HFF-Myc (cell line): ENCODE measurements at regions not wholly inside any gene's neighbourhood (a gene's known extent, or its start where the extent isn't known, plus 50 kb on each side); places are given as distances from the start of the nearest gene placed in this dataset.
"Not testable (repeated sequence)": the region's sequence is repeated elsewhere in the genome, so short reads cannot be mapped to it uniquely, and the experiment has no call there.

Experiments used
- DNase-seq: peaks from one replicate; pipeline ENCODE4 v3.0.0-alpha.2; 2011; ENCODE audit warnings: low read depth; ENCODE audit errors: extremely low read depth
- H3K4me3 ChIP-seq: replicated peaks from 2 replicates; pipeline ENCODE4 v1.5.1; 2011; ENCODE audit warnings: low read depth, mild to moderate bottlenecking, control low read depth, low read length
- TF ChIP-seq, protein P1 (sequence below): IDR thresholded peaks from 2 replicates; pipeline ENCODE4 v1.5.1; 2012; ENCODE audit warnings: mild to moderate bottlenecking, low read depth, low read length, control low read depth; ENCODE audit errors: missing control alignments

DNA sequence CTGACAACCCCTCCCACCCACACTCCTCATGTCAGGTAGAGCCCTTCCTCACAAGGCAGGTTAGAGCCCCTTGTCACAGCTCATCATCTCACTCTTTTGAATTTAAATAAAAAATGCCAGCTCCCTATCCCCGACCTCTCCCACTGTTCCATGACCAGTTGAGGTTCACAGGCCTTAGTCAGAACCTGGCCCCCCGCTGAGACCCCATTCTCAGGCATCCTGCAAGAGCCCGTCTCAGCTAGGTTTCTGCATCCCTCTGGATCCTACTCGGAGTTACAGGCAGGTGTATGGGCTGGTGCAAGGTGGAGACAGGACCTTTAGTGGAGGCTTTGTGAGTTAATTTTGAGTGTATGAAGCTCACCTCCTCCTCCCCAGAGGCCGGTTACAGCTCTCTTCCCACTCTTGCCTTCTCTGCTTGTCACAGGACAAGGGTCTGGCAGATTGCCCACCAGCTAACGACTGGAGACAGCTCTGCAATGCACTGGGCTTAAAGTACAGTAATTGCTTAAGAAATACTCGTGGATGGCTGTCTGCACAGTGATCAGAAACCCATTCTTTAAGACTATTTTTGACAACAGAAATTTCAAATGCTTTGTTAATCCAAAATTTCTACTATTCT, 394.9 kb upstream of the DPP6 start:
- DNase-seq, result no peak
- H3K4me3 ChIP-seq, result no peak overlapping the region
- TF ChIP-seq, protein P1, sequence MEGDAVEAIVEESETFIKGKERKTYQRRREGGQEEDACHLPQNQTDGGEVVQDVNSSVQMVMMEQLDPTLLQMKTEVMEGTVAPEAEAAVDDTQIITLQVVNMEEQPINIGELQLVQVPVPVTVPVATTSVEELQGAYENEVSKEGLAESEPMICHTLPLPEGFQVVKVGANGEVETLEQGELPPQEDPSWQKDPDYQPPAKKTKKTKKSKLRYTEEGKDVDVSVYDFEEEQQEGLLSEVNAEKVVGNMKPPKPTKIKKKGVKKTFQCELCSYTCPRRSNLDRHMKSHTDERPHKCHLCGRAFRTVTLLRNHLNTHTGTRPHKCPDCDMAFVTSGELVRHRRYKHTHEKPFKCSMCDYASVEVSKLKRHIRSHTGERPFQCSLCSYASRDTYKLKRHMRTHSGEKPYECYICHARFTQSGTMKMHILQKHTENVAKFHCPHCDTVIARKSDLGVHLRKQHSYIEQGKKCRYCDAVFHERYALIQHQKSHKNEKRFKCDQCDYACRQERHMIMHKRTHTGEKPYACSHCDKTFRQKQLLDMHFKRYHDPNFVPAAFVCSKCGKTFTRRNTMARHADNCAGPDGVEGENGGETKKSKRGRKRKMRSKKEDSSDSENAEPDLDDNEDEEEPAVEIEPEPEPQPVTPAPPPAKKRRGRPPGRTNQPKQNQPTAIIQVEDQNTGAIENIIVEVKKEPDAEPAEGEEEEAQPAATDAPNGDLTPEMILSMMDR, result no peak

GRCh38 chr7:153675131-153675530, 377.1 kb upstream of the DPP6 start:
- TF ChIP-seq, protein P1, result no peak
- H3K4me3 ChIP-seq, result no peak overlapping the region
- no peak for DNase-seq

DNA sequence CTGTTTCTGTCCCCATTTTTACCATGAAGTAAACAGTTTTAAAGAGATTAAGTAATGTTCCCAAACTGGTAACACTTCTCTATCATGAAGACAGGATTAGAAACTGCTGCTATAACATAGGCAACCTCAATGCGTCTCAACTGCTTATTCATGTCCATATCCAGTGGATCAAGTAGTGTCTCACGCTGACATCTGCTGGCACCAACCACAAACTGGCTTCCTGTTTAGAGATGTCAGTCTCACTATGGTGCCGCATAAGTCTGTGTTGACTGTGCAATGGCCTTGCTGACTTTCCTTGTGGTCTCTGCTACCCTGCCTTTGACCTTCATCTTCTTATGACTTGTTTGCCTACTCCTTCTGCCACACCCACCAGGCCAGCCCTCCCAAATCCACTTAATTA, 369.6 kb upstream of the DPP6 start:
- TF ChIP-seq, protein P1, result no peak

GRCh38 chr7:153696242-153696641, 356.0 kb upstream of the DPP6 start:
- no peak for DNase-seq
- H3K4me3 ChIP-seq, result no peak overlapping the region
- TF ChIP-seq, protein P1, result no peak

More for the DNA sequence above, 369.6 kb upstream of the DPP6 start:
- DNase-seq, result no peak
- H3K4me3 ChIP-seq, result no peak overlapping the region

DNA sequence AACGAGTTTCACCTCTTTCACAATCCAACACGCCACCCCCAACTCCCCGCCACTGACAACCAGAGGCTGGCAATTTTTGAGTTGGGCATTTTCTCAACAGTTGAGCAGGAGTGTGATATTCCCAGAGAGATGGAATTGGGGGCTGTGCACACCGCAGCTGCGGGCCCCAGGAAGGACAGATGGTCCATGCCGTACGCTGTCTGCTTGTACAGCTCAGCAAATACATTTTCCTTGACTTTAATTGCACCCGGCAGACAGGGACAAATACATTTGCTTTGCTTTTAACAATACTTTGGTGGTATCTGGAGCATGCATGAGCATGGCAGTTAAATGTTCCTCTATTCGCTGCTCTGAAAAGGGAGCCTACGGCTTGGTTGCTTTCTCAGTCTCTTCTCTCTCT, 354.2 kb upstream of the DPP6 start:
- H3K4me3 ChIP-seq, result no peak overlapping the region
- TF ChIP-seq, protein P1, result no peak
- no peak for DNase-seq

DNA sequence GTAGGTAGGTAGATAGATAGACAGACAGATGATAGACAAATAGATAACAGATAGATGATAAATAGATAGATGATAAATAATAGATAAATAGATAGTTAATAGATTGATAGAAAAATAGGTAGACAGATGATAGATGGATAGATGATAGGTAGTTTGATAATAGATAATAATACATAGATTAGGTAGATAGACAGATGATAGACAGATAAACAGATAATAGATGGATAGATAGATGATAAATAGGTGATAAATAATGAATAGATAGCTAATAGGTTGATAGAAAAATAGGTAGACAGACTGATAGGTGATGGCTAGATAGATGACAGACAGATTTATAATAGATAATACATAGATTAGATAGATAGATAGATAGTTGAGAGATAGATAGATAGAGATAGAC, 350.5 kb upstream of the DPP6 start:
- no peak overlapping the region for H3K4me3 ChIP-seq
- DNase-seq, result no peak
- TF ChIP-seq, protein P1, result no peak

GRCh38 chr7:153723892-153724291, 328.3 kb upstream of the DPP6 start:
- not testable (repeated sequence) for H3K4me3 ChIP-seq, DNase-seq

GRCh38 chr7:153731504-153731903, 320.7 kb upstream of the DPP6 start:
- H3K4me3 ChIP-seq, DNase-seq: not testable (repeated sequence)

GRCh38 chr7:153743434-153743833, 308.8 kb upstream of the DPP6 start:
- not testable (repeated sequence) for H3K4me3 ChIP-seq, DNase-seq

DNA sequence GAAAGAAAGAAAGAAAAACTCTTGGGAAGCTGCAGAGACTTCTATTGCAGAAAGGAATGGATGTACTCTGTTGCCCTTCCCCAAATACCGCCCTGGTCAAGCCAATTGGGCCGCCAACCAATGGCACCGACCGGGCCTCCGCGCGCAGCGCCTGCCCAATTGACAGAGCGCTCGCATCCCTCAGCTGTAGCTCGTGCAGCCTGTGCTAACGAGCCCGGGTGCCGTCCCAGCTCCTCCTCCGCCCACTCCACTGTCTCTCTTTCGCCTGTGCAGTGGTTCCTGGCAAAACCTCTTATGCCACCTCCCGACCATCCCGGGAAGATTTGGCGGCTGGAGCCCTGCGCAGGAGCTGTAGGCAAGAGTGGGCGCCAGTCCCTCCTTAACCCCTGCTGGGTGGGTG, 304.2 kb upstream of the DPP6 start:
- DNase-seq, result not testable (repeated sequence)

GRCh38 chr7:153748885-153749284, 303.3 kb upstream of the DPP6 start:
- not testable (repeated sequence) for DNase-seq, H3K4me3 ChIP-seq

More for the DNA sequence above, 304.2 kb upstream of the DPP6 start:
- H3K4me3 ChIP-seq, result not testable (repeated sequence)

DNA sequence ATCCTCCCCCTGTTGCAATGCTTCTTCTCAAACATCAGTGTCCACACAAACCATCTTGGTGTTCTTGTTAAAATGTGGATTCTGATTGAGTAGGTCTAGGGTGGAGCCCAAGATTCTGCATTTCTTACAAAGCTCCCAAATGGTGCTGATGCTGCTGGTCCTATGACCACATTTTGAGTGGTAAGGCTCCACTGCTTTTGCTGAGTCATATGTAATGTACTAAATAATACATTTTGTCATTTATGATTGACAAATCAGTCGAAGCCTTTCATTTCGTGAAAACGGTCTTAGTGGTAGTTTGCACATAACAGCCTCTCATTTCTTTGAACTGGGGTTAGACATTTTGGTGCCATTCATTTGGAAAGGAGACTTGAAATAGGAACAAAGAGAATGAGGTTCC, 286.3 kb upstream of the DPP6 start:
- not testable (repeated sequence) for H3K4me3 ChIP-seq, DNase-seq
